CD8-positive, alpha-beta memory T cell (primary cell): ENCODE measurements at regions not wholly inside any gene's neighbourhood (a gene's known extent, or its start where the extent isn't known, plus 50 kb on each side); places are given as distances from the start of the nearest gene placed in this dataset.

Experiments
- CTCF ChIA-PET: fragments of 350-600 bp; sonication (Branson Sonifier 250); formaldehyde crosslinking; loops from one replicate; lab custom pipeline; 2021; ENCODE audit warnings: antibody characterized with exemption; lab: Charles Lee
- POLR2A ChIA-PET: fragments of 350-600 bp; sonication (Branson Sonifier 250); formaldehyde crosslinking; loops from one replicate; lab custom pipeline; 2021; ENCODE audit warnings: antibody characterized with exemption; lab: Charles Lee
- DNase-seq, 5 donors: peaks; one replicate each; pipeline versions ENCODE4 v3.0.0 to v3.0.0-alpha.2; 2020 to 2022; ENCODE audit warnings: mixed read lengths in 1 of 5
- H3K27ac ChIP-seq: one replicate; pipeline ENCODE4 v1.7.0; 2013; ENCODE audit warnings: low read depth, mild to moderate bottlenecking, low read length, moderate library complexity
- H3K27me3 ChIP-seq: 2 replicates; pipeline ENCODE4 v1.7.0; 2013; ENCODE audit warnings: low read length, mild to moderate bottlenecking; ENCODE audit not compliant: insufficient read depth, poor library complexity, severe bottlenecking
- H3K36me3 ChIP-seq: 2 replicates; pipeline ENCODE4 v1.7.0; 2013; ENCODE audit warnings: mild to moderate bottlenecking, low read length, moderate library complexity; ENCODE audit not compliant: insufficient read depth
- H3K4me1 ChIP-seq: 2 replicates; pipeline ENCODE4 v1.7.0; 2013; ENCODE audit warnings: mild to moderate bottlenecking, low read length, moderate library complexity; ENCODE audit not compliant: insufficient read depth
- H3K4me3 ChIP-seq: 2 replicates; pipeline ENCODE4 v1.7.0; 2013; ENCODE audit warnings: mild to moderate bottlenecking, low read length
- H3K9me3 ChIP-seq: 2 replicates; pipeline ENCODE4 v1.7.0; 2013; ENCODE audit warnings: mild to moderate bottlenecking, low read length
- H3K27ac Mint-ChIP-seq, 8 donors: one replicate each; pipeline ENCODE4 v1.8.0; 2020 to 2021; ENCODE audit warnings: mixed read lengths in 8 of 8, mild to moderate bottlenecking in 6 of 8, inconsistent platforms in 3 of 8, moderate library complexity in 3 of 8
- H3K27me3 Mint-ChIP-seq, 2 donors: one replicate each; pipeline ENCODE4 v1.8.0; 2020 to 2021; ENCODE audit warnings: mixed read lengths in 2 of 2, mild to moderate bottlenecking in 1 of 2, moderate library complexity in 1 of 2
- H3K36me3 Mint-ChIP-seq, 3 donors: one replicate each; pipeline ENCODE4 v1.8.0; 2020 to 2021; ENCODE audit warnings: mixed read lengths in 3 of 3, inconsistent platforms in 1 of 3, mild to moderate bottlenecking in 1 of 3
- H3K4me1 Mint-ChIP-seq, 3 donors: one replicate each; pipeline ENCODE4 v1.8.0; 2020 to 2021; ENCODE audit warnings: mixed read lengths in 3 of 3, inconsistent platforms in 1 of 3, mild to moderate bottlenecking in 1 of 3
- H3K4me3 Mint-ChIP-seq, 7 donors: one replicate each; pipeline ENCODE4 v1.8.0; 2020 to 2021; ENCODE audit warnings: mixed read lengths in 7 of 7, mild to moderate bottlenecking in 6 of 7, moderate library complexity in 4 of 7, inconsistent platforms in 2 of 7
- H3K9me3 Mint-ChIP-seq, 5 donors: one replicate each; pipeline ENCODE4 v1.8.0; 2020 to 2022; ENCODE audit warnings: mixed read lengths in 5 of 5, mild to moderate bottlenecking in 3 of 5, moderate library complexity in 2 of 5, inconsistent platforms in 1 of 5

DNA sequence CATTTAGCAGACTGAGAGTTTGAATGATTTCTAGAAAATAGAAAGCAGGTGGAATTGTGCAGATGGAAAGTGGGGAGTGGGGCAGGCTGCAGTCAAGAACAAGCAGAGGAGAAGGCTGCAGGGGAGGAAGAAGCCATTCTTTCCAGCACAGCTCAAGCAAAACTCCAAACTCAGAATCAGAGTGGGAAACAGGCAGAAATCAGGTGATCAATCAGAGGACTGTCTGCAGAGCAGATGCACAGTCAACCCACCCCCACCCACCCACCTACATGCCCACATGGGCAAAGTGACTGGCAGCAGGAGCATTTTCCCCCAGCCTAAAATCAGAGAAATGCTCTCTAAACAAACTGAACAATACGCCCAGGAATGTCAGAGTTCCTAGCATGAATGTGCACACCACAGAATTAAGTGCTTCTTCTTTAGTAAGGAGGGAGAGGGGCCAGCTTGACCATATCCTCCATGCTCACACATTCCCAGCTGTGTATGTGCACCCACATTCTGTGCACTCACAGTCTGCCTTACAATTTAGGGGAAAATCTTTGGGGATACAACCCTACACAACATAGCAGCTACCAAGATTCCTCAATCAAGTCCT, 194.1 kb upstream of the PLEKHA5 start:
- Histone ChIP-seq H3K27ac (no peak overlapping the region), H3K36me3 (no peaks in the 10 kb centered on the region), H3K4me1 (no peaks in the 10 kb centered on the region), H3K27me3 (no peaks in the 10 kb centered on the region), H3K9me3 (no peaks in the 10 kb centered on the region), H3K4me3 (no peak overlapping the region)
- no peaks in the 10 kb centered on the region for H3K4me1 Mint-ChIP-seq
- H3K36me3 Mint-ChIP-seq = no peaks in the 10 kb centered on the region
- H3K27ac Mint-ChIP-seq = no peak overlapping the region
- POLR2A ChIA-PET = no interaction called here
- H3K4me3 Mint-ChIP-seq = peak overlapping the region in 1 of 7 donors; percentile 52
- H3K27me3 Mint-ChIP-seq = peaks cover 2 to 4% of the 10 kb centered on the region in 2 donors
- CTCF ChIA-PET = no interaction called here
- H3K9me3 Mint-ChIP-seq = peaks cover 0 to 2% (median 0%) of the 10 kb centered on the region in 5 donors
- no peak for DNase-seq

DNA sequence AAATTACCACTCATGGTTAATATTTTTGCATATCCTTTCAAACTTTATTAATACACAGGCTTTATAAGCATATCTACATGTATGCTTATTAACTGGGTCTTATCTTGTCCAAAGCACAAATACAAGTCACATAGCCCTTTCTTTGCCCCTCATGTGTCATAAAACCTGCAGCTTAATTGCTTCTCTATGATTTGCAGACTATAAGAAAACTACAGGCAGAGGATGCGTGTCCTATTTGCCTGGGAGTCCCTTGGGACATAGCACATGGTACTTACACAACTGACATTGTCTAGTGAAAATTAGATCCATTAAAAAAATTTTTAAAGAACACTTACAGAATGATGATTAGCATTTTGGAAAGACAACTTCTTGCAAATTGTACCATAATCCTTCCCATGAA, 190.5 kb upstream of the PLEKHA5 start:
- CTCF ChIA-PET = no interaction called here
- Mint-ChIP-seq H3K36me3 (peaks cover 0 to 1% (median 0%) of the 10 kb centered on the region in 3 donors), H3K27me3 (peaks cover 2 to 4% of the 10 kb centered on the region in 2 donors), H3K4me1 (no peaks in the 10 kb centered on the region), H3K4me3 (no peak overlapping the region), H3K27ac (no peak overlapping the region), H3K9me3 (peaks cover 0 to 2% (median 0%) of the 10 kb centered on the region in 5 donors)
- Histone ChIP-seq H3K27me3 (no peaks in the 10 kb centered on the region), H3K4me1 (no peaks in the 10 kb centered on the region), H3K27ac (no peak overlapping the region), H3K4me3 (no peak overlapping the region), H3K9me3 (no peaks in the 10 kb centered on the region), H3K36me3 (no peaks in the 10 kb centered on the region)
- no peak for DNase-seq
- POLR2A ChIA-PET = no interaction called here

DNA sequence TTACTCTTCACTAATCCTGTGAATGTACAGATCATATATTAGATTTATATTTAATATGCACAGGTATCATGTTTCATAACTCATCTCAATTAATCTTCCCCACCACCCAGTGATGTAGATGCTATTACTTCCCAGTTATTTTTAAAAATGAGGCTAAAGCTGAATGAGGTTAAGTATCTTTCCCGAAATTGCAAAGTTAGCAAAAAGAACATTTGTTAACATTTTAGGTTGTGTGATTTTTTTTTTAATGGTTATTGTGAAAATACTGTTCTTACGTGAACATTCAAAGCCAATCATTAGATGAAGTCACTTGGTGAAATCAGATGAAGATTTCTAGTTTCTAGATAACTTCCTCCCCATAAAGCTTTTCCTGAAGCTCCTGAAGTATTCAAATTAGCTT, 186.9 kb upstream of the PLEKHA5 start:
- CTCF ChIA-PET = no interaction called here
- Mint-ChIP-seq H3K36me3 (peaks cover 0 to 1% (median 0%) of the 10 kb centered on the region in 3 donors), H3K4me3 (no peak overlapping the region), H3K27me3 (peaks cover 4 to 5% of the 10 kb centered on the region in 2 donors), H3K4me1 (no peaks in the 10 kb centered on the region), H3K27ac (no peak overlapping the region), H3K9me3 (no peaks in the 10 kb centered on the region)
- DNase-seq = no peak
- no peaks in the 10 kb centered on the region for H3K27me3 ChIP-seq
- H3K4me1 ChIP-seq = no peaks in the 10 kb centered on the region
- no peak overlapping the region for H3K27ac ChIP-seq
- POLR2A ChIA-PET = no interaction called here
- H3K4me3 ChIP-seq = no peak overlapping the region
- H3K36me3 ChIP-seq = no peaks in the 10 kb centered on the region
- H3K9me3 ChIP-seq = no peaks in the 10 kb centered on the region

DNA sequence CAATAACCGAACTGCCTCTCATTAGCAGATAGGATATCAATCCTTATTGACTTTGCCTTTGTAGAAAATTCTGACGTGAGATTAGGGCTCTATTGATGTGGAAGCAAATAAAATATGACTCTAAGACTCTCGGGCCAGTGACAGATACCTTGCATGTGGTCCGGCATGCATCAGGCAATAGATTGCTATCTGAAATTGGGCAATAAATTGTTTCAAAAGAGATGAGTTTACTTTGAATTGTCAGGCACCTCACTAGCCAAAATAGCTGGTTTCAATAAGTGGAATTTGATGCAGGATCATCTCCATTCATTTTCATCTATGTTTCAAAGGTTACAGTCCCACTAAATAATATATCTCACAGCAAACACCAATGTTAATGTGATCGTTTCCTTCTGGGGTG, 186.3 kb upstream of the PLEKHA5 start:
- DNase-seq = no peak
- Mint-ChIP-seq H3K27ac (no peak overlapping the region), H3K4me3 (no peak overlapping the region), H3K36me3 (peaks cover 0 to 1% (median 0%) of the 10 kb centered on the region in 3 donors), H3K4me1 (no peaks in the 10 kb centered on the region), H3K9me3 (no peaks in the 10 kb centered on the region), H3K27me3 (peaks cover 4 to 5% of the 10 kb centered on the region in 2 donors)
- no peaks in the 10 kb centered on the region for H3K36me3 ChIP-seq
- H3K9me3 ChIP-seq = no peaks in the 10 kb centered on the region
- no peak overlapping the region for H3K27ac ChIP-seq
- H3K27me3 ChIP-seq = no peaks in the 10 kb centered on the region
- ChIA-PET CTCF (no interaction called here), POLR2A (no interaction called here)
- H3K4me1 ChIP-seq = no peaks in the 10 kb centered on the region
- no peak overlapping the region for H3K4me3 ChIP-seq

DNA sequence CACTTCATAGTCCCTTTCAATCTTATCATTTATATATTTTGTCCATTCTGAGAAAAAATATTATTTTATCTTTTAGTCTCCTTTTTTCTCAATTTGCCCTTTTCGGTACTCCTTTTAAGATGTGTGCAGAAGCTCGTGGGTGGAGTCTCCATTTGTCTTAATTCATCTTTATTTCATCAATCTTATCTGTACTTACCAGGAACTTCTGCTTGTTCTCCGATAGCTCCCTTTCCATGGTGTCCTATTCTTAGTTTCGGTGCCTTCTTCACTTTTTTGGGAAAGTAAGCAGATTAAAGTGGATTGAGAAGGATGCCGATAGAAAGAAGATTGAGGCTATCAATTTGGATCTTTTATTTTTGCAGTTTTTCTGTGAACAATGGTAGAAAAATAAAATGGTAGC, 183.4 kb upstream of the PLEKHA5 start:
- no peak overlapping the region for H3K4me3 Mint-ChIP-seq
- no peak overlapping the region for H3K4me3 ChIP-seq

DNA sequence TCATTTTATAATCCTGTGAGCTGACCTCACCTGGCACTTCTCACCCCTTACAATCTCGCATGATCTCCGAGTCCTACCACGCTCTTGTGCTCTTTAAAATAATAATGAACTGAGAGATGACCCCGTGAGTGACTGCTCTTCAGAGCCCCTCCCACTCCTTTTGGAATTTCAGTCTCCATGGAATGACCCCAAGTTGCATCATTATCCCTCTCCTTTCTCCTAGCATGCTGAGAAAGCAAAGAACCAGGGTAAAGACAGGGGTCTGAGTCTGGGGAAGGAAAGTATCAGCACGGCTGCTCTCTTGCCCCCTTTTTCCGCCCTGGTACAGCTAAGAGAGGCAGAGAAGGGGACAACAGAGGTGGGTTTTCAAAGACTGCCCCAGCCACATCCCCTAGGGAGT, 178.3 kb upstream of the PLEKHA5 start:
- H3K27me3 ChIP-seq = no peaks in the 10 kb centered on the region
- ChIA-PET CTCF (no interaction called here), POLR2A (no interaction called here)
- Mint-ChIP-seq H3K4me3 (no peak overlapping the region), H3K4me1 (no peaks in the 10 kb centered on the region), H3K27ac (no peak overlapping the region), H3K36me3 (no peaks in the 10 kb centered on the region), H3K9me3 (no peaks in the 10 kb centered on the region), H3K27me3 (peaks cover 0 to 5% of the 10 kb centered on the region in 2 donors)
- H3K4me1 ChIP-seq = no peaks in the 10 kb centered on the region
- no peaks in the 10 kb centered on the region for H3K36me3 ChIP-seq
- no peak overlapping the region for H3K4me3 ChIP-seq
- no peak for DNase-seq
- H3K27ac ChIP-seq = no peak overlapping the region
- no peaks in the 10 kb centered on the region for H3K9me3 ChIP-seq

More for the DNA sequence above, 183.4 kb upstream of the PLEKHA5 start:
- H3K27ac Mint-ChIP-seq = no peak overlapping the region
- peaks cover 0 to 1% (median 0%) of the 10 kb centered on the region in 3 donors for H3K36me3 Mint-ChIP-seq
- Histone ChIP-seq H3K4me1 (no peaks in the 10 kb centered on the region), H3K36me3 (no peaks in the 10 kb centered on the region), H3K9me3 (no peaks in the 10 kb centered on the region), H3K27ac (no peak overlapping the region), H3K27me3 (no peaks in the 10 kb centered on the region)
- no peaks in the 10 kb centered on the region for H3K4me1 Mint-ChIP-seq
- peaks cover 4 to 5% of the 10 kb centered on the region in 2 donors for H3K27me3 Mint-ChIP-seq
- ChIA-PET CTCF (no interaction called here), POLR2A (no interaction called here)
- H3K9me3 Mint-ChIP-seq = no peaks in the 10 kb centered on the region
- DNase-seq = no peak

DNA sequence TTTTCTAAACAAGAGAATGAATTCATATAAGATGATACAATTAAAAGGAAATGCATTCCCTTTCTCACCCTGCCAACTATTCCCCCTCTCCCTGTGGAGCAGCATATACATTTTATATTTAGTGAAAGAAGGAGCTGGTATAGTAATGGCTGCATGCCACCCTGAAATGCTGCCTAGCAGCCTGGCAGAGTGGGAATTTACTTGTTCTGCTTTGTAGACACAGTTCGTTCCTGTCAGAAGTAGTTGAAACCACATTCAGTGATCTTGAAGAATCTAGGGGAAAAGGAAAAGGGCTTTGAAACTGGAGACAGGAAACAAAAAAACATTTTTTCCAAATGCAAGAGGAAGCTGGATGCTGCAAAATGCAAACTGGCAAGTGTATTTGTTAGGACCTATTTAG, 176.0 kb upstream of the PLEKHA5 start:
- POLR2A ChIA-PET = no interaction called here
- CTCF ChIA-PET = no interaction called here
- Mint-ChIP-seq H3K4me3 (no peak overlapping the region), H3K27ac (no peak overlapping the region), H3K4me1 (no peaks in the 10 kb centered on the region), H3K36me3 (no peaks in the 10 kb centered on the region), H3K27me3 (no peaks in the 10 kb centered on the region), H3K9me3 (peaks cover 0 to 4% (median 0%) of the 10 kb centered on the region in 5 donors)
- H3K4me1 ChIP-seq = no peaks in the 10 kb centered on the region
- H3K9me3 ChIP-seq = no peaks in the 10 kb centered on the region
- no peak overlapping the region for H3K4me3 ChIP-seq
- no peaks in the 10 kb centered on the region for H3K27me3 ChIP-seq
- DNase-seq = no peak
- no peak overlapping the region for H3K27ac ChIP-seq
- no peaks in the 10 kb centered on the region for H3K36me3 ChIP-seq

DNA sequence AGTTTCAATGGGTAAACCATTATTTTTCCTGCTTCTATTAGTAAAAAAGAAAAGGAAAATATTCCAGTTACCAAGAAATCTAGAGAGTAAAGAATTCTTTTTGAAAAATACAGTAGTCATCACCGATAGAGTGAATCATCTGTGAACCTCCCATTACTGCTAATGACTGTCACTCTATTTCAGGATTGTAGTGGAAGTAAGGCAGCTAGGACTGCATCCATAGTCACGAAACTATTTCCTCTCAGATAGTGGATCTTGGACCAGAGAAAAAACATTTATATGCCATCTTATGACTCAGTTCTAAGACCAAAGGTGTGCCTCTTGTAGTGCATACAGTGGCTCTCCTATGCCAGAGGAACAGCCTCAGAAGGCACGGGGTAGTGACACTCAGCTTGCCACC, 173.9 kb upstream of the PLEKHA5 start:
- Histone ChIP-seq H3K9me3 (no peaks in the 10 kb centered on the region), H3K4me1 (no peaks in the 10 kb centered on the region), H3K4me3 (no peak overlapping the region), H3K36me3 (no peaks in the 10 kb centered on the region), H3K27me3 (no peaks in the 10 kb centered on the region), H3K27ac (no peak overlapping the region)
- H3K9me3 Mint-ChIP-seq = peaks cover 0 to 4% (median 0%) of the 10 kb centered on the region in 5 donors
- CTCF ChIA-PET = interaction anchor here (1.7 kb wide), 1 partner anchor 22 kb away, joined by 4 read pairs; no protein-coding TSS in a partner anchor
- H3K27ac Mint-ChIP-seq = no peak overlapping the region
- POLR2A ChIA-PET = no interaction called here
- no peak overlapping the region for H3K4me3 Mint-ChIP-seq
- no peak for DNase-seq
- H3K36me3 Mint-ChIP-seq = no peaks in the 10 kb centered on the region
- H3K4me1 Mint-ChIP-seq = no peaks in the 10 kb centered on the region
- no peaks in the 10 kb centered on the region for H3K27me3 Mint-ChIP-seq
